GM18861 (cell line): ENCODE measurements at regions not wholly inside any gene's neighbourhood (a gene's known extent, or its start where the extent isn't known, plus 50 kb on each side); places are given as distances from the start of the nearest gene placed in this dataset.

Experiments used
- ATAC-seq: cut with Tn5 transposase; IDR thresholded peaks from one replicate; pipeline ENCODE4 v1.9.1; 2021; ENCODE audit not compliant: unreplicated experiment

DNA sequence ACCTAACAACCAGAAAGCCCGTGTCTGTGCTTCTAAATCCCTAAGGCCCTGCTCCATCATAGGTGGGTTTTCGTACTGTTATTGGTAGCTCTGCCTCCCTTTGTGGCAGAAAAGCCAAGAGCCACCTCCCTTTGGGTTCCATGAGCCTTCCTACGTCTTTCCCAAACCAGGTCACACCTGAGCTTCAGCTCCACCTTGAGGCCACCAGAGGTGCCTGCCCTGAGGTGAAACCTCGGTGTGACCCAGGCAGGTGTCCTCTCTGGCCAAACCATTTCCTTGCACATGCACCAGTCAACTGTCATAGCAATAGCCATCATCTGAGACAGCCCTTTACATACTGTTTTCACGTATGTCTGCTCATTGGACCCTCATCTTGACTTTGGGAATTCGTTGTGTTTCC is 188.0 kb upstream of the RBPJ start:
- ATAC-seq: no peak

DNA sequence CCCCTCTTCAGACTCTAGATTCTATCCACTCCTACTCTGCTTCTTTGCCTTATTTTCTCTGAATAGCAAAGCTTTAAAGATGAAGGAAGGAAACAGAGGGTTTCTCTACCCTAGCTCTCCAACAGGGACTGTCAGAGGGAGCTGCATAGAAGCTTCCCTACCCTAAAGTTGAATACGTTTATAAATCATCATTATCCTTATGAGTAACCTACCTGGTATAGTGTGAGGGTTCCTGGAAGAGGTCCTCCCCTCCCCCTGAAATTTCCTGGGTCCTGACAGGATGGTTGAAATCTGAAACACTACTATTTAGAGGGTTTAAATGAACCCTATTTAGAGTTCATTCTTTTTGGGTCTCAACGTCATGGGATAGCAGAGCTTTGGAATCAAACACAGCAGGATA is 187.0 kb upstream of the RBPJ start:
- no peak for ATAC-seq

DNA sequence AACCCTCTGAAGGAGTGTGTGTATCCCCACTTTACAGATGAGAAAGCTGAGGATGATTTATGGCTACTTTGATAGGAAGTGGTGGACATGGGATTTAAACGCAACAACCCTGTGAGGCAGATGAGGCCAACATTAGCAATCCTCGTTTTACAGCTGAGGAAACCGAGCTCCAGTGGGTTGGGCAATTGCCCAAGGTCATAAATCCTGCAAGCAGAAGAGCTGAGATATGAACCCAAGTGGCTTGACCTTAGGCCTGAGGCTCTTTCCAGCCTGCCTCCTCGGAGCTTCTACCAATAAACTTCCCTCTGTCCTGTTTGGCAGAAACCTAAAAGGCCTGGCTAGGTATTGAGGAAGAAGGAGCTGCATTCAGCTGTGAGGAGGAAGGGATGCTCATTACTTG is 185.5 kb upstream of the RBPJ start:
- no peak for ATAC-seq

DNA sequence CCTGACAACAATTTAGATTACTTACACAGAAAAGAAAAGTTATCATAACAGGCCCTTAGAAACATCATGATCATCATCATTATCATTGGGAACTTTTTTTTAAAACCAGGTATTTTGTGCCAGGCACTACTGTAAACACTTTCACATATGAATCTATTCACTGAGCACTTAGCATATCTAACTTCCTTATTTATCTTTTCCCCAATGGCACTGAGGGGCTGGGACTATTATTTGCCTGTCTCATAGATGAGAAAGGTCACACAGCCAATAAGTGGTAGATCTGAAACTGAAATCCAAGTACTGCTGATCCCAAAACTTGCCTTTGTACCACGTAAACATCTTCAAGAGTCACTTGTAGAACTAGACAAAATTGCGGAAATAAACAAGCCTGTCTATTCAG is 184.2 kb upstream of the RBPJ start:
- no peak for ATAC-seq

DNA sequence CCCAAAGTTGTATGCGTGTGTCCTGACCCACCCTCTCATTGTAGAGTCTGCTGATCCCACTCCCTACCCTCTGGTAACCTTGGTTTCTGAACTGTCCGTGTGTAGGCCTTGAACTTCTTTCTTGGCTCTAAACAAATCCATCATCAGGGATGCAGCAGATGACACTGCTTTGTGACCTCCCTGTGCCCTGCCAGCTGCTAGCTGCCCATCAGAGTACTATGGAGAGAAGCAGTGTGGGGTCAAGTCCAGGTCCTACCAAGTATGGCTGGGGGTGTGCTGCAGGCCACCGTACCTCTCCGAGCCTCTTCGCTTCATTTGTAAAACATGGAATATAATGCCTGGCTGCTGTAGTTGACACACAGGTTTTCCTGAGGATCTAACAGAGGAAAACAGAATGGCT is 183.5 kb upstream of the RBPJ start:
- ATAC-seq: no peak

DNA sequence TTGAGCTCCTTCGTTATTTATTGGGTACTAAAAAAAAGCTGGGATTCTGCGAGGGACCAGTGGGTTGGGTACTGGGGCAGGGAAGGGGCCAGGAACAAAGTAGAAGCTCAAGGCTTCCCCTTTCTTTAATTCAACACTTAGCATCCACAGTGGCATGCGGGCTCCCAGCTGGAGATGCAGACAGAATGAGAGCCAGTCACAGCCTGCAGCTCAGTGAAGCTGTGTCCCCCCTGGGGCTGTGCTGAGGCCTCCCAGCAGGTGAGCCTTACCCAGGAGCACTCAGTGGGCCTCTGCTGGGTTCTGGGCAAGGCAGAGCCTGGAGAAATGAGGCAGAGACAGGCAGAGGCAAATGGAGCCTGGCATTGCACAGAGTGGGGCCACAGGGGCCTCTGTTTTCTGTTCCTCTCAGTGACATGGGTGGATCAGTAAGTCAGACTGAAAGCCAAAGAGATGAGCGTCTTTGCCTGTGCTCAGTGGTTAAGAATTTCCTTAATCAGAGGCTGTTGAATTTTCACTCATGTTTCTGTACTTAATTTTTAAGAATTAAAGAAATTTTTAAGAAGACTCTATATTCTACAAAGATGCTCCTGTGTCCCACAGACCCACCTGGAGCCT is 181.4 kb upstream of the RBPJ start:
- ATAC-seq: no peak

DNA sequence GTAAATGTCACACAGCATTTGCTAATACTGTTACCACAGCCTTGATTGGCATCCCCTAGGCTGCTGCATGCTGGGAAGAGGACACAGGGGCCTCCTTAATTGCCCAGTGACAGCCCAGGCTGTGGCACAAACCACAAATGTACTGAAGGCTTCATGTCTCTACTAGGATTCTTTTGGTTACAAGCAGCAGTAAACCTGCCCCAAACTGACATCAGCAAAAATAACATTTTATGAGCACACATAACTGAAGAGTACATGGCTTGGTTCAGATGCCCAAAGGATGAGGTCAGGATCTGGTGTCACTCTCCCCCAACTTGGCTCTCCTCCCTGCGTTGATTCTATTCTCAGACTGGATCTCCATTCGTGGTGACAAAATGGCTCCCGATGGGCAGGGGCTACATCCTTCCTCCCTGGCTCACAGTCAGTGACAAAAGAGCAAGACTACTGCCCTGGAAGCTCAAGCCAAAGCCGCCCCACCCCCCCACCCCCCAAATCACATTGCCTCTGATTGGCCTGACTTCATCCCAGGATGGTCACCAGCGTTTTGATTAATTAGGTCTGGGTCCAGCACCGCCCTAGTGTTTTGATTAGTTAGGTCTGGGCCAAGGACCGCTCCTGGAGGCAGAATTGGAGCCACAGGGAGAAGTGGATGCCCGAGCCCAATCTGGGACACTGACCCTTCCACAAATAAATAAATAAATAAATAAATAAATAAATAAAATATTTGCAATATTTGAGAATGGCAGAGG is 180.5 kb upstream of the RBPJ start:
- ATAC-seq: no peak

DNA sequence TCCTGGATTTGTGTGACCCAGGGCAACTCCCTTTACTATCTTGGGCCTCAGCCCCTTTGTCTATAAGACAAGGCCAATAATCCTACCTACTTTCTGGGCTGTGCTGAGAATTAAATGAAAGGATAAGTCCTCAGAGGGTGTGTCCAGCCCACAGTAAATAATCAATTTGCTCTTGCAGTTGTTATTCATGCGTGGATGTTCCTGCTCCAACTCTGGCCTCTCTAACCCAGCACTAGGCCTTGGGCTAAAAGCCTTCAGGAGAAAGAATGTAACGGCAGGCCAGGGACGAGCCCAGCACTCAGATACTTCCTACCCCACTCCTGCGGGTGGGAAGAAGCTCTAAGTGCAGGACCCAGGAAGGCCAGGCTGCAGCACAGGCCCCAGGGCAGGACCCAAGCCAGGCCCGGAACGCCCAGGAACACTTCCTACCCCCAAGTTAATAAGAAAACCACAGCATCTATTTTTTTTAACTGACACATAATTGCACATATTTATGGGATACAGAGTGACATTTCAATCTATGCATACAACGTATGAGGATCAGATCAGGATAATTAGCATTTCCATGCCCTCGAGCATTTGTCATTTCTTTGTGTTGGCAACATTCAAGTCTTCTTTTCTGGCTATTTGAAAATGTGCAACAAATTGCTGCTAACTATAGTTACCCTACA is 179.6 kb upstream of the RBPJ start:
- ATAC-seq: no peak

DNA sequence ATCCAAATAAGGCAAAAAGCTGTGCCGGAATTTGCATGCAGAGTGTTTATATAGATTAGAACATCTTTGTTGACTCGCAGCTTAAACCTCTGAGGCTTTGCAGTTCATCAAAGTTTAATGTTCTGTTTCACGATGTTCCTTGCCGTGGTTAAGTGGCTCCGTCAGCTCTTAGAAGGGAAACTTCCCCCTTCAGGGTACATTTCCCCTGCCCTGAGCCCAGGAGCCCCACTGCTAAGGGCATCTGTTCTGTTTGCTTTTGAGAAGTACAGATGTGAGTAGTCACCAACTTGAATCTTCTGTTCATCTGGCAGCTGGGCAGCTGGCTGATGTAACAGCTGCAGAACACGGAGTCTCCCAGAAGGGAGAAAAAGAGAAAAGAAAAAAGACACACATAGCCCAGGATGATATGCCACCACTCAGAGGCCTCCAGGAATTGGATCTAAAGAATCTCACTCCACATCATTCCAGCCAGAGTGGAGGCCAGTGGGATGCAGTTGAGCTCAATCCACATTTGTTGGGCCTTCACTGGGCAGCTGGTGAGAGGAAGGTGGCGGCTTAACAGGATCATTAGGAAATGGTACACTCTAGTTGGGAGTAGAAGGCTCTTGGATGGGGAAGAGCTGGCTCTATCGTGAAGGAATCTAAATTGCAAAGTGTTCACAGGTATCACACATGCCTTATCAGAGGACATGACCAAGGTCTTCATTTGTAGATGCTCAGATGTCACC is 178.7 kb upstream of the RBPJ start:
- ATAC-seq: no peak

DNA sequence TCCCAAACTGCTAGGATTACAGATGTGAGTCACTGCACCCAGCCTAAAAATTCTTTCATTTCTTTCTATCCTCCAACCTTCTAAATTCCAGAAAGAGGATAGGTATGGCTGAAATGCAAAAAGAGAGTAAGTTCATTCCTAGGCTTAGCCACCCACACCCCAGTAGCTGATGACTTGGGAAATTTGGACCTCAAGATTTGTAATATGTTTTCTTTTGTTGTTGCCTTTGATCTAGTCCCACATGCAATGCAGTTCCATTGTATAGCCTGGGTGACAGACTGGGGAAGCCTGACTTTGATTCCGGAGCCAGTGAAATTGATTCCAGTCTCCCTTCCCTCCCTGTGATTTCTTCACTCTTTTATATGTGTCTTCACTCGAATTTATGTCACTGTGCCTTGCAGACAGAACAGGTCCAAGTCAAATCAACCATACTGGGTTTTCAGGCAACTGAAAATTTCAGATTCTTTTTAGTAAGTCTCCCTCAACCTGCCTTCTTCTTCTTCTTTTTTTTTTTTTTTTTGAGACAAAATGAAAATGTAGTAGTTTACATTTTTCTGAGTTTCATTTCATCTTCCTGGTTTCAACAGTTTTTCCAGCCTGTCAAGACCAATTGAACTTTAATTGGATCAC is 176.2 kb upstream of the RBPJ start:
- no peak for ATAC-seq

DNA sequence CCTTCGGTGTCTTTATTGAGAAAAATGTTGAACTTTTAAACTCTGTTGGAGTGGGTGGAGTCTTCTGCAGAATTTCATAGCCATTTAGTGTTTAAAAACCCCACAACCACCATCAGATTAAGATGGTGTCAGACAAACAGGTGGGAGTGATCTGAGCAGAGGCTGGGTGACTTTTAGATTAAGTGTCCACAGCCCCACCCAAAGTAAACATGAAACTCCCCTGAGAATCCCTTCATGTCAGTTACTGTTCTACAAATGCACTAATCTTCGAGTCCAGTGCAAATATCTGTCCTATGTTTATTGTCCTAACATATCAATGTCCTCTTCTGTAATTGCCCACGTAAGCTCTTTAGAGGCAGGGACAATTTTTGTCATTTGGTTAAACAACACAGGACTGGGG is 175.6 kb upstream of the RBPJ start:
- no peak for ATAC-seq

DNA sequence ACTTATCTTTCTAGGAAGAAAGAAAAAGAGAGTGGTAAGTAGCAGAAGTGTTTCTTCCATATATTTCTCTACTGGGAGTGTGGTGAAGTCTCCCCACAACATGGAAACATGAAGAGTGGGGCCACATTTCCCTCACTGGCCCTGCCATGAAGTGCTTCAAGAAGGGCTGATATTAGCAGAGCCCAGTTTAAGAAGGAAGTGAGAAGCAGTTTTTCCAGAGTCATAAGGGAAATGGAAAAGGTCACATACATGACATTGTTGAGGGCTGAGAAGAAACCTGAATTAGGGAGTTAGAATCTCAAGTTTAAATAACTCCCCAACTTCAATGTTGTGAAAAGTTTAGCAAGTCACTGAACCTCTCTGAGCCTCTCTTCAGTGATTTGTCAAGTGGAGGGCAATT is 171.9 kb upstream of the RBPJ start:
- no peak for ATAC-seq

DNA sequence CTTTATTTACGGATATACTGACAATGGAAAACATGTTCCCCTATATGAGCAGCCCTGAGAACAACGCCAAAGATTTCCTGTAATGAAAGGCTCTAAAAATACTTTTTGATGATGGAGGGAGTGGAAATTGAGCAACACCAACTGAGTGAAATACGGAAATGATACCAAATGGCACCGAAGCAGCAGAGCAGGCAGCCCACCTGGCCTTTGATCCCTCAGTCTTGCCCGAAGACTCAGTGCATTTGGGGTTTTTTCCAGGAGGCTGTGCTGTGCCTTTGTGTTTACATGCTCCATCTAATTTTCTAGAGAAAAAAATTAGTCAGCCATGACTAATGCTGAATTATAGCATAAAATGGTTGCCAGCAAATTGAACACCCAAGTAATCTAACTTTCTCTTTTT is 169.9 kb upstream of the RBPJ start:
- ATAC-seq: no peak

DNA sequence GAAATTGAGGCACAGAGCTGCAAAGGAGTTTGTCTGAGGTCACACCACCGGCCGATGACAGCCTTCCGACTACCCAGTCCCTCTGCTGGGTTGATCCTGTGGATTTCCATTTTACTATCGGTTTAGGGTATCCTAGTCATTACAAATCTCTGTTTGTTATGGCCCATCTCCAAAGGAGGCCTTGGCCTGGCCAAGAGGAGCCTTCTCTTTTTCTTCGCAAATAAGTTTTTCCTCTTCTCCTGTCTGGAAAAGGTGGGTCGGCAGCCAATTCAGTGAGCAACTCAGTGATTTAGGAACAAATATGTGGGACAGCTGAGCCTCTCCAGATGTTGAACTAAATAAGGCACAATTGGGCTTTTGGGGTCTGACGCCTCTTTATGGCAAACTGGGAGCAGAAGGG is 169.2 kb upstream of the RBPJ start:
- ATAC-seq: no peak

DNA sequence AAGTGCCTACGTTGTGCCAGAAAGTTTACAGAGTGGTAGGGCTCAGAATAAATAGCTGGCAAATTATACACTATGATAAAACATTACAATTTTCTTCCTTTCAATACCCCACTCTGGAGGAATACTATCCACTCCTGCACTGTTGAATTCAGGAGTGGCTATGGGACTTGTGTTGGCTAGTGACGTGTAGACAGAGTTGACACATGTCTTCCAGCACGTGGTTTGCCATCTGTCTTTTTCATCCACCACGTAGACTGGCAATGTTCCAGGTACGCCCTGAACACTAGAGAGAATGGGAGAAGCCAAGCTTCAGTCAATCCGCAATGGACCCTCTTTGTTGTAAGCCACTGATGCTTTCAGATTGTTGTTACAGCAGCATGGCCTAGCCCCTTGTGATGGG is 168.8 kb upstream of the RBPJ start:
- ATAC-seq: no peak

DNA sequence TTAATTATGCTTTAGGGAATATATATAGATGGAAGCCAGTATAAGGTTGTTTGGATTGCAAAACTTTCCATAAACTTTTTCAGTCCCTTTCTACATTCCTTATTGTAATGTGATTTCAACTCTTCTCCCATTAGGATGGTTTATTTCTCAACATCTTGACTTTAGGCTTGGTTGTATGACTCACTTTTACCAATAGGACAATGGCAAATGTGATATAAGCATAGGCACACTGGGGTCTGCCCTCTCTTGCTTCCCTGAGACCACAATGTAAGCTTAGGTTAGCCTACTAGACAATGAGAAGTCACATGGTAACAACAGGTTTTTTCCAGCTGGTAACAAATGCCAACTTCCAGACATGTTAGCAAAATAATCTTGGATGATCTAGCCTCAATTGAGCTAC is 163.3 kb upstream of the RBPJ start:
- ATAC-seq: no peak

DNA sequence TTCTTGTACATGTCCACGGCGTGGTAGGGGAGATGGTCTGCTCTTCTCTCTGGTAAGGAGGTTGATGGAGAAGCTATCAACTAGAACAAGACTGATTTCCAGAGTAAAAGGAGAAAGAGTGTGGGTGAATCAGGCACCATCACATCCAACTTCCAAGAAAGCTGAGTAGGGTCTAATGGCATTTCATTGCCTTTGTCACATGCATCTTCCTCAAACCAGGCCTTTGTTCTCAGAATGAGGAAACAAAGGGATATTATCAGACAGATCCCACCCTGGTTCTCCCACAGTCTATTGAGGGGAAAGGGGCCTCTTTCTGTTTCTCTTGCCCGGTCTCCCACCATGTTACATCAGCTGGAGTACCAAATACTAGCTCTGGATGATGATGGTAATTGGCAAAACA is 160.2 kb upstream of the RBPJ start:
- ATAC-seq: no peak

DNA sequence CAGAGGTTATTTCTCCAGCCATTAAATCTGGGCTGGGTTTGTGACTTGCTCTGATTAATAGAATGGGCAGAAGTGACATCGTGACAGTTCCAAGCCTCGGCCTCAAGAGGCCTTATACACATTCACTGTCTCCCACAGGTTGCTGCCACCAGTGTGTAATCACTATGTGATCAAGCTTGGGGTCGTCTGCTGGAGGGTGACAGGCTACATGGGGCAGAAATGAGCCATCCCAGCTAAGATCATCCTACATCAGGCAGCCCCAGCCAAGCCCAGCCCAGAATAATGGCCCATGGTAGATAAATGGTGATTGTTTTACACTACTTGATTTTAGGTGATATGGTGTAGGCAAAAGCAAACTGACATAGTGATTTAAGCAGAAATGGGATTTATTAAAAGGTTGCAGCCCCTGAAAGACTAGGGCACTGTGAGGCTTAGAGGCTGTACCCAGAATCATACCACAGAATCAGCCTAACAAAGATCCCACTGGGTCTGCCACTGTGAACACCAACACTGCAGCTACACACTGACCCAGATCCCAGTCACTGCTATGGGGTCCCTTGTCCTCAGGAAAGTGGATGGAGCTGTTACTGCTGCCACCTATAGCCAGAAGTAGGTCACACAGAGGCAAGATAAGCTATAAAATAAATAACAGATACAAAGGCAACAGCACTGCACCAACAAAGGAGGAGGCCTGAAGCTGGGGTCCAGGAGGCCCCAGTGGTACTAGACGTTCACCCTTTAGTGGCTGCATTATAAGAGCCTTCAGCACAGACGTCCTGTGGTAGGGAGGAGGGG is 159.6 kb upstream of the RBPJ start:
- ATAC-seq: no peak

DNA sequence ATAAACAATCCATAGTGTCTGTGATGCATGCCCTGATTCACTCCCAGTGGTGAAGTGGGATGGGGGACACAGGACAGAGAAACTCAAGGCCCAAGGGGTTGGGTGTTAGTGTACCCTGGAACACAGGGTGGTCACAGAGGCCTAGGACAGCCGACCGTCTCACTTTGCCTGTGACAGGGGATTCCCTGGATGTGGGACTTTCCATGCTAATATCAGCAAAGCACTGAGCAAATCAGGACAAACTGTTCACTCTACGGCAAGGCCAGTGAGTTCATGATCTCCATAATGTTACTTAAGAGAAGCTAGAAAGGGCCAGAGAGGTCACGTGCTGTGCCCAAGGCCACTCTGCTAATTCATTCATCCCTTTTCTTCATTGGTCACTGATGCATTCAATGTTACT is 158.7 kb upstream of the RBPJ start:
- no peak for ATAC-seq
